Hepatocyte (in vitro differentiated cells): ENCODE measurements at regions not wholly inside any gene's neighbourhood (a gene's known extent, or its start where the extent isn't known, plus 50 kb on each side); places are given as distances from the start of the nearest gene placed in this dataset.

Source experiments
- EZH2 ChIP-seq: fragments of 200-600 bp; sonication (generic); IDR thresholded peaks from 2 replicates; pipeline ENCODE4 v1.6.1; 2016; ENCODE audit warnings: antibody characterized with exemption, mild to moderate bottlenecking, borderline replicate concordance
- EZH2phosphoT487 ChIP-seq: fragments of 200-600 bp; sonication (generic); IDR thresholded peaks from one replicate; pipeline ENCODE4 v1.6.1; 2018; ENCODE audit warnings: antibody characterized with exemption, mild to moderate bottlenecking, low read depth, moderate library complexity; ENCODE audit not compliant: unreplicated experiment, severe bottlenecking
- TF ChIP-seq, protein P1 (sequence below): fragments of 200-600 bp; sonication (generic); IDR thresholded peaks from 2 replicates; pipeline ENCODE4 v1.5.1; 2016; ENCODE audit warnings: antibody characterized with exemption, mild to moderate bottlenecking; ENCODE audit not compliant: poor library complexity

DNA sequence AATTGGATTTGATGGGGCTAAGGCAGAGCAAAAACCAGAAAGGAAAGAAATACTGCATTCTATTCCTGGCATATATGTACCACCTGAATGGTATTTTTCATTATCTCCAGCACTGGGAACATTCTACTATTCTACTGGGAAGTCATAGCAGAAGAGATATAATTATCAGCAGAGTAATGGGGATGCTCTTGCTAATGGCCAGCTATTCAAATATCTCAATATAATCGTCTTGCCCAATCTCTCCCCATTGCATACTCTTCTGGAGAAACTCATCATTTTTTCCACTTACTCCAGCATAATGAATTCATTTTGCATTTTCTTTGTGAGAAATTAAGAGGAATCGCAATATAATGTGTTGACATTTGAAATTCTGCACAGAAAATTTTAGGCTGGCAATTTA, 1794.7 kb upstream of the PIK3C3 start:
- TF ChIP-seq, protein P1, sequence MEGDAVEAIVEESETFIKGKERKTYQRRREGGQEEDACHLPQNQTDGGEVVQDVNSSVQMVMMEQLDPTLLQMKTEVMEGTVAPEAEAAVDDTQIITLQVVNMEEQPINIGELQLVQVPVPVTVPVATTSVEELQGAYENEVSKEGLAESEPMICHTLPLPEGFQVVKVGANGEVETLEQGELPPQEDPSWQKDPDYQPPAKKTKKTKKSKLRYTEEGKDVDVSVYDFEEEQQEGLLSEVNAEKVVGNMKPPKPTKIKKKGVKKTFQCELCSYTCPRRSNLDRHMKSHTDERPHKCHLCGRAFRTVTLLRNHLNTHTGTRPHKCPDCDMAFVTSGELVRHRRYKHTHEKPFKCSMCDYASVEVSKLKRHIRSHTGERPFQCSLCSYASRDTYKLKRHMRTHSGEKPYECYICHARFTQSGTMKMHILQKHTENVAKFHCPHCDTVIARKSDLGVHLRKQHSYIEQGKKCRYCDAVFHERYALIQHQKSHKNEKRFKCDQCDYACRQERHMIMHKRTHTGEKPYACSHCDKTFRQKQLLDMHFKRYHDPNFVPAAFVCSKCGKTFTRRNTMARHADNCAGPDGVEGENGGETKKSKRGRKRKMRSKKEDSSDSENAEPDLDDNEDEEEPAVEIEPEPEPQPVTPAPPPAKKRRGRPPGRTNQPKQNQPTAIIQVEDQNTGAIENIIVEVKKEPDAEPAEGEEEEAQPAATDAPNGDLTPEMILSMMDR, result no peak
- TF ChIP-seq EZH2 (no peak), EZH2phosphoT487 (no peak)
